Fibroblast of the aortic adventitia (primary cell): ENCODE measurements at regions not wholly inside any gene's neighbourhood (a gene's known extent, or its start where the extent isn't known, plus 50 kb on each side); places are given as distances from the start of the nearest gene placed in this dataset.

Experiments used
- DNase-seq: peaks from one replicate; pipeline ENCODE4 v3.0.0-alpha.2; 2010; ENCODE audit warnings: low read depth
- H3K4me3 ChIP-seq: 2 replicates; pipeline ENCODE4 v1.5.1; 2011; ENCODE audit warnings: low read depth, mild to moderate bottlenecking, control low read depth, low read length, moderate library complexity
- CTCF ChIP-seq: IDR thresholded peaks from 2 replicates; pipeline ENCODE4 v1.5.1; 2011; ENCODE audit warnings: mild to moderate bottlenecking, low read length, control low read depth, inconsistent platforms; ENCODE audit not compliant: insufficient read depth

DNA sequence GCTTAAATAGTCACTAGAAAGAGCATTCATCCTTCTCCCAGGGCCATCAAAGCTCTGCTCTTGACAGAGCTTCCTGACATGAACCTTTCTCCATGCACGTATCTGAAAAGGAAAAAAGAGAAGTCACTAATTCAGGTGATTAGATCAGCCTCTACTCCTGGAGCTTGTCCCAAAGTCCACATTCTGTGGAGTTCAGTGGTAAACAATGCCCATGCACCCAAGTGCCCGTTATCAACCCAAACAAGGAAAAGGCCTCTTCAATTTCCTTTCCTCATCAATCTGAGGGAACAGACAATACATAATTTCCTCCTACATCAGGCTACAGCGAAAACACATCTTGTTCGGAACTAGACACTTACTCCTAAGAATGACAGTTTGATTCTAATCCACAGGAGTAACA lies 129.2 kb upstream of the PCSK2 start:
- no peak for DNase-seq
- no peak for TF ChIP-seq CTCF

GRCh38 chr20:17100506-17100905 lies 126.3 kb upstream of the PCSK2 start:
- TF ChIP-seq CTCF = no peak
- H3K4me3 ChIP-seq = no peak overlapping the region

More for the DNA sequence above, 129.2 kb upstream of the PCSK2 start:
- no peak overlapping the region for H3K4me3 ChIP-seq

DNA sequence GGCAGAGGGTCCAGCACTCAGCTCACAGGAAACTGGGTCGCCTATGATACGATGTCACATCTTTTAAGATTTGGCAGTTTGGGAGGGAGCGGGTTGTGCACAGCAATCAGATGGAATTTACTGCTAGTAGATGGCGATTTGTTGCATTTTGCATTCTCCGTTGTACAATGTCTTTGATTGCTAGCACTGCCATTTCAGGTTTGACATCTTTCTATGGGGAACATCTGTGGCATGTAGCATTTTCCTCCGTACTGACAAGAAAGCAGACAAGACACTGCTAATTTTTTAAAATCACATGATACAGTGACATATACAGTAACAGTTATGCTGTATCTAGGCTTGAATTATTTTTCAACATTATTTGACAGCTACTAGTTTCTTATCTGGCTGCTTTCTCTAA lies 119.7 kb upstream of the PCSK2 start:
- no peak for TF ChIP-seq CTCF
- no peak for DNase-seq
- H3K4me3 ChIP-seq = no peak overlapping the region

More at GRCh38 chr20:17100506-17100905, 126.3 kb upstream of the PCSK2 start:
- DNase-seq = no peak

- DNase-seq = no peak
- TF ChIP-seq CTCF = no peak
- no peak overlapping the region for H3K4me3 ChIP-seq
These were observed 117.9 kb upstream of the PCSK2 start for GRCh38 chr20:17108896-17109295.

DNA sequence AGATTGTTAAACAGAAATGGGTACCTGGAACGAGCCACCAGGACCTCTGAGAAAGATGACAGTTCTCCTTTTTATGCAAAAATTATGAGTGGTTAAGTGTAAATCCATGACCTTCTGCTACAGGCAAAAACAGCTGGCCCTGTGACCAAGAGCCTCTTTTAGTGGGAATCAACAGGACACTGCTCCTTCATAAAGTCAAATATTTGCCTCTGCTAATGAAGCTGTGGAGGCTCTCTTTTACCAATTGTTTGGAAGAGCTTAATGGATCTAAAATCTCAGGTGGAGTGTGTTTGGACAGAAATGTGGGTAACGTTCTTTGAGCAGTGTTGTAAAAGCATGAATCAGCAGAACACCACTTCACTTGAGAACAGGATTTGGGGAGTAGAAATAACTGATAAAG lies 117.5 kb upstream of the PCSK2 start:
- DNase-seq = no peak
- no peak for TF ChIP-seq CTCF
- no peak overlapping the region for H3K4me3 ChIP-seq

- DNase-seq = no peak
- no peak overlapping the region for H3K4me3 ChIP-seq
- no peak for TF ChIP-seq CTCF
These were observed 98.6 kb upstream of the PCSK2 start for GRCh38 chr20:17128206-17128605.

DNA sequence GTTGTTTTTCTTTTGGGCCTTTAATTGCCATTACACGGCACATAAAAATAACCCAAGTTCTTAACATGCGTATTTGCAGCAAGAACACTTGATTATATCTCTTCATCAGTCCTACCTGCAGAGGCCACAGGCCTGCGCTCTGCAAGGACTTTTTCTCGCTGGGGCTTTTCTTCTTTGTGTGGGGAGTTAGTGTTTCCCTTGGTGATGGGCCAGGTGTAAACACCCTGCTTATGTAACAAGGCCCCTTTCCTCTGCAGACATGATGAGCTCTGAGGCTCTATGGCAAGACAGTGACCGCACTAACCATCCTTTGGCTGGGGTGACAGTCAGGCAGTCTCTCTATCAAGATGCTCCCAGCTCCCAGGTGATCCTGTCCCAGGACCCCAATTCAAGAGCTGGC lies 97.8 kb upstream of the PCSK2 start:
- no peak overlapping the region for H3K4me3 ChIP-seq
- no peak for TF ChIP-seq CTCF
- DNase-seq = no peak
